ENCODE measurements at regions not wholly inside any gene's neighbourhood (a gene's known extent, or its start where the extent isn't known, plus 50 kb on each side); places are given as distances from the start of the nearest gene placed in this dataset.

DNA sequence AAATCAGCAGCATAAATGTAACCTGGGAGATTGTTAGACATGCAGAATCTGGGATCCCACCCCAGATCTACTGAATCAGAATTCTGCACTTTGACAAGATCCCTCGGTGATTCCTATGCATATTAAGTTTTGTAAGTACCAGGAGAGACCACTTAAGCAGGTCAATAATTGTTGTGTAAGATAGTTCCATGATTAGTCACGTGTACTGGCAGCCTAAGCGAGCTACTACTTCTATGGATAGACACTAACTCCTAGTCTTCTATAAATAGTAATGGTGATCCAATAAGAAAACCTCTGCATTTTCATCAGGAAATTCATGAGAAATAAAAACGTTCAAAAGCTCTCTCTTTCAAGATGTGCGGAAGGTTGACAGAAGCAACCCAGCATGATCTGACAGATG lies 988.2 kb upstream of the CHAC2 start:
- Mint-ChIP-seq H3K4me3 (ENCODE audit: unreplicated experiment) (no peak overlapping the region), H3K27me3 (ENCODE audit: insufficient read depth, unreplicated experiment) (no peaks in the 10 kb centered on the region), H3K27ac (ENCODE audit: low read depth, unreplicated experiment) (no peak overlapping the region), H3K36me3 (ENCODE audit: insufficient read depth, unreplicated experiment) (no peaks in the 10 kb centered on the region), H3K4me1 (ENCODE audit: insufficient read depth, unreplicated experiment) (no peaks in the 10 kb centered on the region), H3K9me3 (ENCODE audit: unreplicated experiment) (peaks cover 8% of the 10 kb centered on the region)
- BruUV-seq (replicated peaks) = no TSS peak
- TF ChIP-seq, protein P1, sequence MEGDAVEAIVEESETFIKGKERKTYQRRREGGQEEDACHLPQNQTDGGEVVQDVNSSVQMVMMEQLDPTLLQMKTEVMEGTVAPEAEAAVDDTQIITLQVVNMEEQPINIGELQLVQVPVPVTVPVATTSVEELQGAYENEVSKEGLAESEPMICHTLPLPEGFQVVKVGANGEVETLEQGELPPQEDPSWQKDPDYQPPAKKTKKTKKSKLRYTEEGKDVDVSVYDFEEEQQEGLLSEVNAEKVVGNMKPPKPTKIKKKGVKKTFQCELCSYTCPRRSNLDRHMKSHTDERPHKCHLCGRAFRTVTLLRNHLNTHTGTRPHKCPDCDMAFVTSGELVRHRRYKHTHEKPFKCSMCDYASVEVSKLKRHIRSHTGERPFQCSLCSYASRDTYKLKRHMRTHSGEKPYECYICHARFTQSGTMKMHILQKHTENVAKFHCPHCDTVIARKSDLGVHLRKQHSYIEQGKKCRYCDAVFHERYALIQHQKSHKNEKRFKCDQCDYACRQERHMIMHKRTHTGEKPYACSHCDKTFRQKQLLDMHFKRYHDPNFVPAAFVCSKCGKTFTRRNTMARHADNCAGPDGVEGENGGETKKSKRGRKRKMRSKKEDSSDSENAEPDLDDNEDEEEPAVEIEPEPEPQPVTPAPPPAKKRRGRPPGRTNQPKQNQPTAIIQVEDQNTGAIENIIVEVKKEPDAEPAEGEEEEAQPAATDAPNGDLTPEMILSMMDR (IDR thresholded peaks at IDR 0.05; ENCODE audit: unreplicated experiment) = no peak
- DNase-seq (ENCODE audit: unreplicated experiment) = no peak
- ChIA-PET CTCF (interaction anchor here (0.9 kb wide), 1 partner anchor 26 kb away, joined by 3 read pairs; no protein-coding TSS in a partner anchor), POLR2A (interaction anchor here (0.6 kb wide), 1 partner anchor 21 kb away, joined by 3 read pairs; no protein-coding TSS in a partner anchor)
- intact Hi-C loops (cut with micrococcal nuclease) = no loop called here

DNA sequence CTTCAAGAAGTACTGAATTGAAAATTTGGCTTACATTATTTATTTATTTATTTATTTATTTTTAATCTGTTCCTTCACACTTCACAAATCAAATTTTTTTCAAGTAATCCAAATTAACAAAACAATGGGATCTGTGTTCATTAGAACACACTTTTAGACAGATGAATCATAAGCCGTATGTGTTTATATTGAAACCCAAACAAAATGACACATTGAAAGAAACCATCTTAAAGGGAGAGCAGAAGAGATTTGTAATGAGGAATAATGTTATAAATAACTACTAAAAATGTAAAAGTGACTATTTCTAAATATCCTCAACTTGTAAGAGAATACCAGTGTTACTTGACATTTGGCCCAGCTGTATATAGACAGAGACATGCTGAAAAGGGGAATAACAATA lies 991.0 kb upstream of the CHAC2 start:
- H3K36me3 Mint-ChIP-seq (ENCODE audit: insufficient read depth, unreplicated experiment) = no peaks in the 10 kb centered on the region
- H3K4me1 Mint-ChIP-seq (ENCODE audit: insufficient read depth, unreplicated experiment) = no peaks in the 10 kb centered on the region
- ChIA-PET CTCF (no interaction called here), POLR2A (interaction anchor here (0.7 kb wide), 1 partner anchor 1424 kb away, joined by 3 read pairs; no protein-coding TSS in a partner anchor)
- intact Hi-C loops (cut with micrococcal nuclease) = no loop called here
- H3K27me3 Mint-ChIP-seq (ENCODE audit: insufficient read depth, unreplicated experiment) = no peaks in the 10 kb centered on the region
- H3K27ac Mint-ChIP-seq (ENCODE audit: low read depth, unreplicated experiment) = no peak overlapping the region
- no peak overlapping the region for H3K4me3 Mint-ChIP-seq (ENCODE audit: unreplicated experiment)
- no TSS peak for BruUV-seq (replicated peaks)
- no peaks in the 10 kb centered on the region for H3K9me3 Mint-ChIP-seq (ENCODE audit: unreplicated experiment)
- TF ChIP-seq, protein P1 (IDR thresholded peaks at IDR 0.05; ENCODE audit: unreplicated experiment) = no peak
- DNase-seq (ENCODE audit: unreplicated experiment) = no peak

DNA sequence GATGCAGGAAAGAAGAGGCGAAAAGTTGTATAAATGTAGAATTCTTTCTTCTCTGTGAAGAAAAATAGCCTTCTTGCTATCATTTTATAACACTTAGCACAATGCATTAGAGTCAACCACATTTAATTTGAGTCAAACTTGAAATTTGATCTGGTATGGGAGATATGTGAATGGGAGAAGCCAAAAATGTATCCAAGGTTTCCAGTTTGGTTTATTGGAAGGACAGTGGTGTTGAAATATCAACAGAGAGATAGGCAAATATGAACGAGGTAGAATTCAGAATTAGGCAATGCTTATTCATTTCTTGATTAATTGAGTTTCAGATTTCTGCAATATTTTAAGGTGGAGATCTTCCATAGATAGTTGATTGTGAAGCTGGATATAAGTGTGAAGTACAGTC lies 991.9 kb upstream of the CHAC2 start:
- CTCF ChIA-PET = no interaction called here
- POLR2A ChIA-PET = no interaction called here
- Mint-ChIP-seq H3K27me3 (ENCODE audit: insufficient read depth, unreplicated experiment) (no peaks in the 10 kb centered on the region), H3K27ac (ENCODE audit: low read depth, unreplicated experiment) (no peak overlapping the region), H3K4me3 (ENCODE audit: unreplicated experiment) (no peak overlapping the region), H3K36me3 (ENCODE audit: insufficient read depth, unreplicated experiment) (no peaks in the 10 kb centered on the region), H3K9me3 (ENCODE audit: unreplicated experiment) (peaks cover 1% of the 10 kb centered on the region), H3K4me1 (ENCODE audit: insufficient read depth, unreplicated experiment) (no peaks in the 10 kb centered on the region)
- intact Hi-C loops (cut with micrococcal nuclease) = no loop called here
- no peak for DNase-seq (ENCODE audit: unreplicated experiment)
- TF ChIP-seq, protein P1 (IDR thresholded peaks at IDR 0.05; ENCODE audit: unreplicated experiment) = no peak
- BruUV-seq (replicated peaks) = no TSS peak

DNA sequence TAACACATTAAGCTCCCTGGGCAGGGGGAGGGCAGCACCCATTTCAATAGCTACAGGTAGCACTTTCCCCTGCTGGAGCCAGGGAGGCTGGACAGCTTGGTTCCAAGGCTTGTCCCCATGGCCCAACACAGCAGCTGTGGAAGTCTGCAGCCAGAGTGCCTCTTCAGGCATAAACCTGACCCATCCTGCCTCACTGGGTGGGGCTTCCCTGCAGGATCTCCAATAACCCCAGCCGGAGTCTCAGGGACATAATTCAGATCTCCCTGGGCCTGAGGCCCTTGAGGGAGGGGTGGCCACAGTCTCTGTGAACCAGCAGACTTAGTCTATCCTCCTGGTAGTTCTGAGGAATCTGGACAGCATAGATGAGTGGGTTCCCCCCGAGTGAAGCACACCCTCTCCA lies 1001.9 kb upstream of the CHAC2 start:
- CTCF ChIA-PET = interaction anchor here (0.8 kb wide), 1 partner anchor 27 kb away, joined by 3 read pairs; no protein-coding TSS in a partner anchor
- Mint-ChIP-seq H3K36me3 (ENCODE audit: insufficient read depth, unreplicated experiment) (no peaks in the 10 kb centered on the region), H3K4me1 (ENCODE audit: insufficient read depth, unreplicated experiment) (no peaks in the 10 kb centered on the region), H3K9me3 (ENCODE audit: unreplicated experiment) (peaks cover 8% of the 10 kb centered on the region), H3K4me3 (ENCODE audit: unreplicated experiment) (no peak overlapping the region), H3K27ac (ENCODE audit: low read depth, unreplicated experiment) (no peak overlapping the region), H3K27me3 (ENCODE audit: insufficient read depth, unreplicated experiment) (no peaks in the 10 kb centered on the region)
- no TSS peak for BruUV-seq (replicated peaks)
- DNase-seq (ENCODE audit: unreplicated experiment) = no peak
- intact Hi-C loops (cut with micrococcal nuclease) = no loop called here
- POLR2A ChIA-PET = interaction anchor here (0.6 kb wide), 1 partner anchor 134 kb away, joined by 3 read pairs; no protein-coding TSS in a partner anchor
- TF ChIP-seq, protein P1 (IDR thresholded peaks at IDR 0.05; ENCODE audit: unreplicated experiment) = no peak
